GM18499 (cell line): ENCODE measurements at regions not wholly inside any gene's neighbourhood (a gene's known extent, or its start where the extent isn't known, plus 50 kb on each side); places are given as distances from the start of the nearest gene placed in this dataset.

Source experiments
- ATAC-seq: cut with Tn5 transposase; IDR thresholded peaks from one replicate; pipeline ENCODE4 v1.9.1; 2021; ENCODE audit warnings: moderate number of reproducible peaks; ENCODE audit not compliant: insufficient read depth, unreplicated experiment

DNA sequence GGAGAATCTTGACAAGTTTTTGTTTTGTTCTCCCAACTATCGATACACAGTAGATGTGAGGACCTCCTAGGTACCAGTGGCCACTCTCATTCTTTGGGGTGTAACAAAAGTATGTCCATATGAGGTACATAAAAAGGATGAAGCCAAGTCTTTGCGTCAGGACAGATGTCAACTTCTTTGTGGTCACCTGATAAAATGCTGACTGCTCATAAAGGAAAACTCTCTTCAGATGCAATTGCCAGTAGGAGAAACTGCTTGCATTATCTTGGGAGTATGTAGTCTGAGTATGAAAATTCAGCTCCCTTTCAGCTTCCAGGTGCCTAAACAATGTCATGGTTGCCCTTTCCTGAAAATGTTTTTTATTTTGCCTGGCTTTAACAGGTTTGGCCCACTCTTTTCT, 123.8 kb upstream of the GOLIM4 start:
- no peak for ATAC-seq

DNA sequence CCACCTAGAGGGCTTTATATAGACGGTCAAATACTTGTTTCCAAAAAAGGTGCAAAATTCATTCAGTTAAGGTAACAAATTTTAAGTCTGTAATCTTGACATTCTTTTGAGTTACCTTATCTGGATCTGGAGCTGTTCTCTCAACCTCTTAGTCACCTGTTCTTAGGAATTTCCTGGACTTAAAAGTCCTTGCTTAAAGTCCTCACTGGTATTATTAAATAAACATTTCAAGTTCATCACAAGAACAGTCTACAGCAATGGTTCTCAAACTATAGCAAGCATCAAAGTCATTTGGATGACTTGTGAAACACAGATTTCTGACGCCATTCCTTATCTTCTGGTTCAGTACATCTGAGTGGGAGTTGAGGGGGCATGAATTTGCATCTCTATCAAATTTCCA, 122.9 kb upstream of the GOLIM4 start:
- no peak for ATAC-seq

DNA sequence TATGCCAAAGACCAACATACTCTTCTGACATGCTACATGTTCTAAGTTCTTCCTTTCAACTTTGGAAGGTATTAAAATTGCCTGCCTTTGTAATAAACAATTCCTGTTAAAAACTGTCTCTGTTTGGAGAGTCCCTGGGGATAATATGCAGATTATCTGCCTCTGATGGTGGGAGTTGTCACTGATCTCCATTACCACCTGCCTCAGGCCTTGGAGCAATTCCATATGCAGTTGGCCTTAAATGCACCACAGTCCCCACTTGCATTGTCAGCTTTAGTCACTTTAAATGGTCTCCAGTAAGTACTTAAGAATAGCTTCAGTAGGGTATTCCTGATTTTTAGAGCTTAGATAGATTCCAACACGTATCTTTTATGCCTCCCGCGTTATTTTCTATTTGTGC, 121.1 kb upstream of the GOLIM4 start:
- ATAC-seq = no peak

DNA sequence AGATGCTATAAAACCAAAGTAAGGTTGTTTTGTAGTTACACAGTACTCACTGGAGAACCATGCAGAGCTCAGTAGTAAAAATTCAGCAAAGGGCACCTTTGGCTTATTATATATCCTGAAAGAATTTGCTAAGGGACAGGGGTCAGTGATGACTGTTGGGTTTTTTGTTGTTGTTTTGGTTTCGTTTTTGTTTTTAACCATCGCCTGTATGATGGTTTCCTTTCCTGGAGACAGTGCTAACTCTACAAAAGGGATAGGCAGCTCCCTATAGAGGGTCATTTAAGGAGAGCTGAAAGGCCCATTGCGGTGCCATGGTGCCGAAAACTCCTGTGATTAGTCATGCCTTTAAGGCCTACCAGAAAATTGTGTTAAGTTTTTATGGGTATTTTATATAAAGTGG, 118.2 kb upstream of the GOLIM4 start:
- peak; percentile 79 for ATAC-seq

DNA sequence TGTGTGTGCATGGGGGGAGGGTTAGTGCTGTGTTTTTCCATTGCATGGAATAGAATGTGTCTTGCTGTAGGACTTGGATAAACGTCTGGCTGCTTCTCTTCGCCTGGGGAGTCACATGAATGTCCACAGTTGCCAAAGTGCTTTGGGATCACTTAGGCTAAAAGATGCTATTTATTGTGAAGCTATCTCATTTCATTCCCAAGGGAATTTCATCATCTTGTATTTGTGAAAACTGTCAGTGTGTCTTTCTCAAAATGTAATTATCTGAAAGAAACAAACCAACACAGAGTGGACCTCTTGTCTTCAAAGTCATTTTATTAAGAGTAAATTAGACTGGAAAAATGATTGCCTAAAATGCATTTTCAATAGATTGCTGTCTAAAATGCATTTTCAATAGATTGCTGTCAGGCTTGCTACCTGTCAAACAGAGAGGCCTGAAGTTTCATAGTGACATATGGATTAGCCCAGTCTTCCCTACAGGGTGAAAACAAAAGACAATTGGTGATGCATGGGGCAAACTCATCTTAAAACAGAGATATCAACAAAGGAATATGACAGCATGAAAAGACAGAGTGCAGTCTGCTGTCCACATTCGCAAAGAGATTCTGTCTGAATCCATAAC, 117.1 kb upstream of the GOLIM4 start:
- no peak for ATAC-seq

DNA sequence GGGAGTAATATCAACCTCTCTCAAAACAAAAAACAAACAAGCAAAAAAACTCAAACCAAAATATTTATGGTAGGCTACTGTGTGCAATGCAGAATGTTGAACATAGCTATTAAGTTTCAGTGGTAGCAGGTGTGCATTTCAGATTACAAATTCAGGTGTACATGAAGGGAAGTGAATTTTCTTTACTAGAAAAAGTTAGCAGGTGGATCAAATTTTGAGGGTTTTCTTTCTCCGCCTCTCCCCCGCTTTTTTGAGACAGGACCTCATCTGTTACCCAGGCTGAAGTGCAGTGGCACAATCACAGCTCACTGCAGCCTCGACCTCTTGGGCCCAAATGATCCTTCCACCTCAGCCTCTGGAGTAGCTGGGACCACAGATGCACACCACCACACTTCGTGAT, 109.7 kb upstream of the GOLIM4 start:
- no peak for ATAC-seq

DNA sequence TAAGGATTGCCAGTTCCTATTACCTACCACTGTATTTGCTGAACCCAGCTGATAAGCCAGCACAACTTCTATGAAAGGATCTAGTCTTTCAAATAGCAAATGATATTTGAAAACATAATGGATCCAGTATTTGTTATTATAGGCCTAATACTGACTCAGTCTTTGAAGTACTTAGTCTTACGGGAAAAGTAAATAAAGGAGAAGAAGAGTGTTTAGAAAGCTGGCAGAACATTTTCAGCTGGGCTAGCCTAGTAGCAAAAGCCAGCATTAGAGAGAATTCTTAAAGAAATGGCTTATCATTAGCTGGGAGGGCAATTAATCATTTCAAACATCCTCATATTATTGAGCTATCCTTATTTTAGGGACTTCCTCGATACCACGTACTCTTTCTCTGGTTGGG, 101.4 kb upstream of the GOLIM4 start:
- ATAC-seq = no peak

DNA sequence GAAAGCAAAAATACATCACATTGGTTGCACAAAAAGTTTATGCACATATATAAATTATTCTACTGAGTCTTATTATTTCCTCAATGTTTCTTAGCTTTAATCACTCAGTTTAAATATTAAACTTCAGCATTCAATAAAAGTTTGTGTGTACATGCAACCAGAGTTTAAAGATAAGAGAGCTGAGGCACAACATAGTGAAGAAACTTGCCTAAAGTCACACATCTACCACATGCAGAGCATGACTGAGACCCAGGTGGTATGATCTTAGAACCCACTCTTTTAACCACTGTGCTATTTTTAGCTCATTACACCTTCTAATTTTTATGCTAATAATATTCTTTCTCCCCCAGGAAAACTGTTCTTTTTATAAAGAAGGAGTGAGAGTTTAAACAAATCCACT, 96.1 kb upstream of the GOLIM4 start:
- no peak for ATAC-seq

DNA sequence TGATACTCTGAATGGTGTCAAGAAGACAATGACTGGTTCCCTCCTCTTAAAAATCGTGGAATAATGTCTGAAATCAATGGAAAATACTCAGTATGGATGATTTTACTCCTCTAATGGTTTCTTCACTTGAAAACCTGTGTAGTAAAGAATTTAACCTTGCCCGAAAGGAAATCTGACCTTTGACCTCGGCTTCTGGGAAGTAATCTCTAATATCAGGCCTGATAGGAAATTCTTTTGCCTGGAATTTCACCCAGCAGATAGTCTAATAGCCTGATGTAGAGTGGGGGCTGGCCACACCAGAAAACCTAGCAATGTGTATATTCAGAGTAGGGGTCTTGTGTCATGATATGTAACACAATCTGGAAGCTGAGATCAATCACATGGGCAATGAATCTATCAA, 91.5 kb upstream of the GOLIM4 start:
- ATAC-seq = no peak

DNA sequence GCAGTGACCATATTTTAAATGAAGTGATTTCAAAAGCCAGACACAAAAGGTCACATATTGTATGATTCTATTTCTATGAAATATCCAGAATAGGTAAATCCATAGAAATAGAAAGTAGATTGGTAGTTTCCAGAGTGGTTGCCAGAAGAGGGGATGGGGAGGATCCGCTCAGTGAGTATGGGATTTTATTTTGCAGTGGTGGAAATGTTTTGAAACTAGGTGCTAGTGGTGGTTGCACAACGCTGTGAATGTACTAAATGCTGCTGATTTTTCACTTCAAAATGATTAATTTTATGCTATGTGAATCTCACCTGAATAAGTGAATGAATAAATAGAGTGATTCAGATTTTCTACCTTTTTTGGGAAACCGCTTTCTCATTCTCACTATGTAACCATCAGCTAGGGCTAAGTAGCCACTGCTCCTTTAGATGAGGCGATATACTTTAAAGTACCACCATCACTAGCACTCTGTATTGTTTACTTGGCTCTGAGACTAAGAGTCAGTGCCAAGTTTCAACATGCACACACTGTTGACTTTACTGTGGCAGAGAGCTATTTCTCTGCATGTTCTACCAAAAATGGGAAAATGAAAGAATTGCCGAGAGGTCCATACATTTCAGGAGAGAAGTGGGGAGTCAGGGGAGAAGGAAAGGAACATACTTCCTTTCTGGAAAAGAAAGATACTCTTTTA, 90.7 kb upstream of the GOLIM4 start:
- ATAC-seq = no peak

DNA sequence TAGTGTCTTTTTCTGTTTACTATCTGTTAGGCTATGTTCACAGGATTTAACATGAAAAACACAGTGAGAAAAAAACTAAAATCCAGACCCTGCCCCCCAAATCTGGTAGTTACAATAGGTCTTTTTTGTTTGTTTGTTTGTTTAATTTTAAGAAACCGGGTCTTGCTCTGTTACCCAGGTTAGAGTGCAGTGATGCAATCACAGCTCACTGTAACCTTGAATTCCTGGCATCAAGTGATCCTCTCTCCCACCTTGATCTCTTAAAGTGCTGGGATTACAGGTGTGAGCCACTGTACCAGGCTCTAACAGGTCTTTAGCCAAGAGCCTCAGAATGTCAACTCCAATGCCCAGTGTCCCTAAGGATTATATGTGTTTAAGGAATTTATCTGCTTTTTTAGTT, 88.0 kb upstream of the GOLIM4 start:
- ATAC-seq = no peak

DNA sequence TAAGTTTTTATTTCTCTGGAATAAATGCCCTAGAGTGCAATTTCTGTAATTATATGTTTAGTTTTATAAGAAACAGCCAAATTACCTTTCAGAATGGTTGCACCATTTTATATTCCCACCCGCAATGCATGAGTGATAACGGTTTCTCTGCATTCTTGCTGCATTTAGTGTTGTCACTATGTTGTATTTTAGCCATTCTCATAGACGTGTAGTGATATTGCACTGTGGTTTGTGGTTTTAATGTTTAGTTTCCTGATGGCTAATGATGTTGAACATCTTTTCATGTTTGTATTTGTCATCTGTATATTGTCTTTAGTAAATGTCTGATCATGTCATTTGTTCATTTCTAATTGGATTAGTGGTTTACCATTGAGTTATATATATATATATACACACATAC, 73.0 kb upstream of the GOLIM4 start:
- peak; percentile 45 for ATAC-seq

DNA sequence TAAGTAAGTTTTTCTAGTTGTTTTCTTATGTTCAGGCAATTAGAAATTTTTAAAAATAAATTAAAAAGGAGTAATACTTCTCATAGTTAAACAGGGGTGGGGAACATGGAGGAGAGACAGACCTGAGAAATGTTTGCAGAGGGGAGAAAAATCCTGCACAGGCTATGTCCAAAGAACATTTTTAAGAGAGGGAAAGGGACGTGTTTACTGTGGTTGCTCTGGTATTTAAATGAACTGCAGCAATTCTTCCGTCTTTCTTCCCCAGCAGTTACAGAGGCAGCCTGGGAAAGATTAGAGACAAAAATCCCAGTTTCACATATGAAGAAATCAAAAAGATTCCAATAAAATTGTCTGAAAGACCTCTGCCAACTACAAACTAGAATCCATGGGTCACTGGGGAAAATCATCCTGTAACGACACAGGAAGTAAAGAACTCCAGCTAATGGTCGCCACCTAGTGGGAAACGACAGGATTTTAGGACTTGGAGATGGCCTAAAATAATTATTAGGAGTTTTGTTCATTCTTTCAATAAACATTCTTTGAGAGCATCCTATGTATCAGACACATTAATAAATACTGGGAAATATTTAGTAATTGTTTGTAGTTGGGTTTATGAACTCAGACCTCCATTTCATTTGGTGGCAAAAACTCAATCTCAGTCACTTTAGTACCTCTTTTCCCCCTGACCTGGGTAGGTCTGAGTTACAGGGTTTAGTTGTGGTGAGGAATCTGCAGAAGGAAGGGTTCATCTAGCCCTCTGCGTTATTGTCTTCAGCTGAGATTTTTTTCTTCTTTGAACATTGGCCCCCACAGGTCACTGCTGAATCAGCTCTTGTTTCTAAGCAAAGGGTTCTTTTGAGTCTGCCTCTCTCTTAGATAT, 69.9 kb upstream of the GOLIM4 start:
- ATAC-seq = peak; percentile 51

DNA sequence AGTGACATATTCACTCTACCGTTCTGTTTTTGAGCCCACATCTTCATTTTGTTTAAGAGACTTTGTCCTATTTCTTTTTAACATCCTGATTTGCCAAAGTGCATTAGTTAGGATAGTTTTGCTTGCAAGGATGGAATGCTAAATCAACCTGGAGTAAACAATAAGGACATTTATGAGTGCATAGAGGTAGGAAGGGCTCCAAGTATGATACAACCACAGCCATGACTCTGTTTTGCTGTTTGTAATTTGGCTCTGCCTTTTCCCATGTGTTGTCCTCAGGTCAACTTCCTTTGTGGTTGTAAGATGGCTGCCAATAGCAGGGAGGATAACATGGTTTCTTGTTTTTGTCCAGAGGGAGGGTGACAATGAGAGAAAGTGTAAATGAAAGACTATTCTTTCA, 66.4 kb upstream of the GOLIM4 start:
- ATAC-seq = no peak

DNA sequence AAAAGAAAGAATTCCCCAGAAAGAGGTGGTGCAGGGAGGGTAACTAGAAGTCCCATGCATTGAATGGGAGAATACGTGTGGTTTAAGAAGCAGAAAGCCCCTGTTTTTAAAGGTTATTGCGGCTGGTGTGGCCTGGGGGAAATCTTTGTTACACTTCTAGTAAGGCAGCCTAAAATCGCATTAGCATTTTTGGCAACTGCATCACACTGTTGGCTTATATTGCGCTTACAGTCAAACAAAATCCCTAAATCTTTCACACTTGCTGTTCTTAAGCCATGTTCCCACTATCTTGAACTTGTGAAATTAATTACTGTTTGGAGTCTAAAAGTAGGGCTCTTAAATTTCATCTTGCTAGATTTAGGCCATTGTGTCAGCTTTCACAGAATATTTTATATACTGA, 66.0 kb upstream of the GOLIM4 start:
- no peak for ATAC-seq

DNA sequence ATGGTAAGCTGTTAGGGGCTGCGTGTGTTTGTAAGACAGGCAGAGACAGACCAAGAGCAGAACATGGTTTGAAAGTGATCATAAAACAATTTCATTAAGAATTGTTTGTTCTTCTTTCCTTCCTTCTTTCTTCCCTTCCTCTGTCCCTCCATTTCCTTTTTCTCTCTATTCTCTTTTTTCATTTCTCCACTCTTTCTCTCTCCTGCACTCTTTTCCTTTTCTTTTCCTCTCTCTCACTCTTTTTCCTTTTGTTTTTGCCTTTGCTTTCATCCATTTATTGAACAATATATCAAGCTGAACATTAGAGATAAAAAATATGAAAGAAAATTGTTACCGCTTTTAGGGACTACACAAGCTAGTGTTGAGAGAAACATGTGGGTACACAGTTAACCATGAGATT, 62.2 kb upstream of the GOLIM4 start:
- no peak for ATAC-seq

DNA sequence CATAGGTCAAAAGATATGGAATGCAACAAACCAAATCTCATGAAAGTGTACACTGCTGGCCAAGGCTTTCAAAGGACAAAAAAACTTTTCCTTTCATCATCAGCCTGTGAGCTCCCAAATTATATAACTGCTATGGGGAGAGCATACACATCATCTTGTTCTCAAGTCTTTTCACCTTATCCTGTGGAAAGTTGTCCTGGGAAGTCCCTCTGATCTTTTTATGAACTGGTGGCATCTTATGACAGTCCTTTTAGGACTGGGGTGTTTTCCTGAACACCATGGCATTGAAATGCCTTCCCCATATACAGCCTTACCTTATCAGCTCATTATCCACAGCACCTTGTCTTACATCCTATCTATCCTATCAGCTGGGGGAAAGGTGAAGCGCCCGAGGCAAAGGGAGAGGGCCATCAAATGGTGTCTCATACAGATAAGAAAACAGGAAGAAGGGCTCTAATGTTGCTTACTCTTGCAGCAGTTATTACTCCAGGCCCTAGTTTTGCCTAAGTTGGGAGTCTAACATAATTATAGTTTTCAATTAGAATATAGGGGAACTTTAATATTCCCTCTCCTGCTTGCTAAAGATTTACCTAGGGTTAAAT, 61.5 kb upstream of the GOLIM4 start:
- no peak for ATAC-seq

DNA sequence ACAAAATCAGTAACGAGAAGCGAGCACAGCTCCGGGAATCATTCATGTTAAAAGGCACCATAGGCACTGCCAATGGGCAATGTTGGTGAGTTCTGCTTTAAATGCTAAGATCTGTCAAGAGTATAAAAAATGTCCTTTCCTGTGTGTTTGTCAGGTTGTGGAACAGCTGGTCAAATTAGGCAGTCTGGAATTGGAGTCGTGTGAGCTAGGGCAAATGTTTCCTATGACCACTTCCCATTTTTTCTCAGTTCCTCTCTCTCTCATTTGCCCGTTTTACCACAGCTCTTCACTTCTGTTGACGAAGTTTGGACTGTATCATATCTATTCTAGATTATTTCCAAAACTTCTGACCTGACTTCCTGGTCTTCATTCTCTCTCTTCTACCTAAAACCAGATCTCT, 60.8 kb upstream of the GOLIM4 start:
- ATAC-seq = no peak

DNA sequence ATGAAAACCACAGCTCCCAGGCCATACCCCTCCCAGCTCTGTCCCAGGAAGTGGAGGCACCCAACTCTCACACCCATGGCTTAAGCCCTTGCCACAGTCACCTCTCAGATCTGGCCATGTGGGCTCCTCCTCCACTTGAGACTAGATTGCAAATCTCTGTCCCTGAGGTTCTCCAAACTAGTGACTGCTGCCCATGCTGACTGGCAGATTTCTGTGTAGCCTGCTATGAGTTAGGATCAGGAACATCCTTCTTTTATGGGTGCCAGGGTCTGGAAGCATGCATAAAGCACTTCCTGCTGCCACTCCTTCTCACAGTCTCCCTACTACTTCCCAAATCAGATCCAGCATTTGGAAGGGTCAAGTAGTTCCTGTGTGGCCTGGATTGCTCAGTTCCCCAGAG, 59.6 kb upstream of the GOLIM4 start:
- no peak for ATAC-seq

DNA sequence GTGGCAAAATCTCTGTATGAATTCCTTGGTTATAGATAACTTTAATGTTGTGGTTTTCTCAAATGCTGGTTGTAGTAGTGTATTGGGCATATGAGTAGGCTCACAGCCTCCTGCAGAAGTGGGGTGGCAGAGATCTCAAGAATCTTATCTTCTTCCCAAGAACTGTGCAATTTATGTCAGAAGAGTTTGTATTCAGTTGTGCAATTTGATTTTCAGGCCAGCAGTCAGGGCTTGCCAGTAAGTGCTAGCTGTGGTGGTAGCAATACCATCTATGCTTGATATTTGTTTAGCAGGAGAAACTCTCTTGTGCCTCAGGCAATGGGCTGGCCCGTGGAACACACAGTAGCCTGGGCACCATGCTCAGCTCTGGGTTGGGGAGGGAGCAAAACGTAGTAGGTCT, 58.4 kb upstream of the GOLIM4 start:
- no peak for ATAC-seq

DNA sequence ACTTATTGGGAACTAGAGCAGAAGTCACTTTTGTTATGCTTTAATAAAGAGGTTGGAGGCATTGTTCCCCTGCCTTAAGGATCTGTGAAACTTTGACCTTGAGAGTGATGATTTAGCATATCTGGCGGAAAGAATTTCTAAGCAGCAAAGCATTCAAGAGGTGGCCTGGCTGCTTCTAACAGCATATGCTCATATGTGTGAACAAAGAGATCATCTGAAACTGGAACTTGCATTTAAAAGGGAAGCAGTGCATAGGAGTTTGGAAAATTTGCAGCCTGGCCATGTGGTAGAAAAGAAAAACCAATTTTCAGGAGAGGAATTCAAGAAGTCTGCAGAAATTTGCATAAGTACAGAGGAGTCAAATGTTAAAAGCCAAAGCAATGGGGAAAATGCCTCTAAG, 56.4 kb upstream of the GOLIM4 start:
- ATAC-seq = no peak
